ENCODE measurements at regions not wholly inside any gene's neighbourhood (a gene's known extent, or its start where the extent isn't known, plus 50 kb on each side); places are given as distances from the start of the nearest gene placed in this dataset.

DNA sequence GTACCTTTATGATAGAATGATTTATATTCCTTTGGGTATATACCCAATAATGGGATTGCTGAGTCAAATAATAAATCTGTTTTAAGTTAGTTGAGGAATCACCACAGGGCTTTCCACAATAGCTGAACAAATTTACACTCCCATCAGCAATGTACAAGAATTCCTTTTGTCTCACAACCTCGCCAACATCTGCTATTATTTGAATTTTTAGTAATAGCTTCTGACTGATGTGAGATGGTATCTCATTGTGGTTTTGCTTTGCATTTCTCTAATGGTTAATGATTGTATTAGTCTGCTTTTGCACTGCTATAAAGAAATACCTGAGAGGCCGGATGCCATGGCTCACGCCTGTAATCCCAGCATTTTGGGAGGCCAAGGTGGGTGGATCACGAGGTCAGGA is 1387.6 kb upstream of the ACVR2A start:
- Mint-ChIP-seq H3K27ac (no peak overlapping the region), H3K36me3 (ENCODE audit: insufficient read depth in 1 of 3, low read depth in 3 of 3) (peaks cover 22 to 42% (median 24%) of the 10 kb centered on the region in 3 experiments), H3K4me3 (no peak overlapping the region), H3K27me3 (ENCODE audit: low read depth) (no peaks in the 10 kb centered on the region), H3K9me3 (peaks cover 34 to 41% of the 10 kb centered on the region in 2 experiments), H3K4me1 (no peaks in the 10 kb centered on the region)
- no peak overlapping the region for H3K9ac ChIP-seq (ENCODE audit: extremely low read depth, insufficient read length, low read length)
- H3K56ac ChIP-seq (ENCODE audit: insufficient read length, low read depth, low read length) = no peak overlapping the region
- no peak overlapping the region for H3K18ac ChIP-seq (ENCODE audit: insufficient read length, low read depth, low read length)
- DNase-seq = no peak
- no CpG with 5 or more reads among the region's 4 CpGs for WGBS (ENCODE audit: extremely low coverage, insufficient read length, low lambda C conversion rate)
- H3K14ac ChIP-seq (ENCODE audit: insufficient read depth, low read length) = no peak overlapping the region
- no peaks in the 10 kb centered on the region for H3K23me2 ChIP-seq (ENCODE audit: insufficient read length, low read depth, low read length, poor library complexity, severe bottlenecking)
- H4K8ac ChIP-seq (replicated peaks; ENCODE audit: insufficient read length, low read depth, low read length) = no peak overlapping the region
- H3K27ac ChIP-seq (ENCODE audit: insufficient read length, low read depth, low read length) = no peak overlapping the region
- H3T11ph ChIP-seq (ENCODE audit: low read length) = no peak overlapping the region
- H4K91ac ChIP-seq (ENCODE audit: insufficient read length, low read depth, low read length) = no peak overlapping the region
- no peak for TF ChIP-seq CTCF (conservative IDR thresholded peaks at IDR 0.05)
- H3K4ac ChIP-seq (ENCODE audit: low read depth, low read length) = no peak overlapping the region
- H2BK12ac ChIP-seq (ENCODE audit: insufficient read length, low read depth, low read length) = no peak overlapping the region
- H2BK20ac ChIP-seq (ENCODE audit: low read depth, low read length, poor library complexity, severe bottlenecking) = no peak overlapping the region
- no peaks in the 10 kb centered on the region for H3K79me1 ChIP-seq (ENCODE audit: insufficient read depth, low read depth, low read length, poor library complexity, severe bottlenecking)
- no peak overlapping the region for H2AFZ ChIP-seq (ENCODE audit: low read length)
- H4K20me1 ChIP-seq (ENCODE audit: control insufficient read depth, insufficient read depth, insufficient read length) = no peaks in the 10 kb centered on the region
- no peak overlapping the region for H4K5ac ChIP-seq (ENCODE audit: insufficient read length, low read depth, low read length)
- H3K4me2 ChIP-seq (ENCODE audit: insufficient read depth, insufficient read length, low read length) = no peak overlapping the region
- no peak overlapping the region for H2BK120ac ChIP-seq (ENCODE audit: low read depth, low read length, poor library complexity, severe bottlenecking)
- H3K27me3 ChIP-seq (ENCODE audit: insufficient read depth, low read length) = no peaks in the 10 kb centered on the region
- no peaks in the 10 kb centered on the region for H3K79me2 ChIP-seq (ENCODE audit: insufficient read depth, low read length)
- H3K4me1 ChIP-seq (ENCODE audit: insufficient read depth, low read length) = no peaks in the 10 kb centered on the region
- H2BK15ac ChIP-seq (ENCODE audit: low read depth, low read length) = no peak overlapping the region
- no peak overlapping the region for H2BK5ac ChIP-seq (ENCODE audit: insufficient read length, low read length)
- no peaks in the 10 kb centered on the region for H3K9me3 ChIP-seq (ENCODE audit: control insufficient read depth, low read depth, low read length)
- H3K23ac ChIP-seq (ENCODE audit: insufficient read length, low read depth, low read length) = no peak overlapping the region
- H2AK5ac ChIP-seq (ENCODE audit: insufficient read length, low read length) = no peak overlapping the region
